ENCODE measurements at regions not wholly inside any gene's neighbourhood (a gene's known extent, or its start where the extent isn't known, plus 50 kb on each side); places are given as distances from the start of the nearest gene placed in this dataset.

GRCh38 chr12:24557738-24558137 is 391.2 kb downstream of the BCAT1 start:
- no peak for TF ChIP-seq GATA2 (IDR thresholded peaks at IDR 0.05; ENCODE audit: low read depth, low read length)
- TF ChIP-seq GATA3 (IDR thresholded peaks at IDR 0.05; ENCODE audit: low read depth, low read length): no peak

GRCh38 chr12:24555730-24556129 is 393.2 kb downstream of the BCAT1 start:
- TF ChIP-seq GATA3 (IDR thresholded peaks at IDR 0.05; ENCODE audit: low read depth, low read length) (no peak), GATA2 (IDR thresholded peaks at IDR 0.05; ENCODE audit: low read depth, low read length) (no peak)

GRCh38 chr12:24554612-24555295 is 394.1 kb downstream of the BCAT1 start:
- no peak for TF ChIP-seq GATA2 (IDR thresholded peaks at IDR 0.05; ENCODE audit: low read depth, low read length)
- no peak for TF ChIP-seq GATA3 (IDR thresholded peaks at IDR 0.05; ENCODE audit: low read depth, low read length)

GRCh38 chr12:24553259-24553658 is 395.6 kb downstream of the BCAT1 start:
- TF ChIP-seq GATA2 (IDR thresholded peaks at IDR 0.05; ENCODE audit: low read depth, low read length) (no peak), GATA3 (IDR thresholded peaks at IDR 0.05; ENCODE audit: low read depth, low read length) (no peak)

GRCh38 chr12:24551163-24551786 is 397.6 kb downstream of the BCAT1 start:
- TF ChIP-seq GATA3 (IDR thresholded peaks at IDR 0.05; ENCODE audit: low read depth, low read length) (no peak), GATA2 (IDR thresholded peaks at IDR 0.05; ENCODE audit: low read depth, low read length) (no peak)

- TF ChIP-seq GATA3 (IDR thresholded peaks at IDR 0.05; ENCODE audit: low read depth, low read length) (no peak), GATA2 (IDR thresholded peaks at IDR 0.05; ENCODE audit: low read depth, low read length) (no peak)
Measured at GRCh38 chr12:24550609-24551008, 398.3 kb downstream of the BCAT1 start.

- TF ChIP-seq GATA3 (IDR thresholded peaks at IDR 0.05; ENCODE audit: low read depth, low read length) (no peak), GATA2 (IDR thresholded peaks at IDR 0.05; ENCODE audit: low read depth, low read length) (no peak)
Measured at GRCh38 chr12:24546661-24547060, 402.2 kb downstream of the BCAT1 start.

- TF ChIP-seq GATA2 (IDR thresholded peaks at IDR 0.05; ENCODE audit: low read depth, low read length) (no peak), GATA3 (IDR thresholded peaks at IDR 0.05; ENCODE audit: low read depth, low read length) (no peak)
Measured at GRCh38 chr12:24546084-24546483, 402.8 kb downstream of the BCAT1 start.

GRCh38 chr12:24544368-24544767 is 404.5 kb downstream of the BCAT1 start:
- no peak for TF ChIP-seq GATA3 (IDR thresholded peaks at IDR 0.05; ENCODE audit: low read depth, low read length)
- TF ChIP-seq GATA2 (IDR thresholded peaks at IDR 0.05; ENCODE audit: low read depth, low read length): no peak

- TF ChIP-seq GATA3 (IDR thresholded peaks at IDR 0.05; ENCODE audit: low read depth, low read length): no peak
- TF ChIP-seq GATA2 (IDR thresholded peaks at IDR 0.05; ENCODE audit: low read depth, low read length): no peak
Measured at GRCh38 chr12:24541193-24541871, 407.6 kb downstream of the BCAT1 start.

GRCh38 chr12:24539646-24540045 is 409.3 kb downstream of the BCAT1 start:
- TF ChIP-seq GATA3 (IDR thresholded peaks at IDR 0.05; ENCODE audit: low read depth, low read length) (no peak), GATA2 (IDR thresholded peaks at IDR 0.05; ENCODE audit: low read depth, low read length) (no peak)

GRCh38 chr12:24537083-24537860 is 411.6 kb downstream of the BCAT1 start:
- TF ChIP-seq GATA2 (IDR thresholded peaks at IDR 0.05; ENCODE audit: low read depth, low read length): no peak
- TF ChIP-seq GATA3 (IDR thresholded peaks at IDR 0.05; ENCODE audit: low read depth, low read length): no peak

- TF ChIP-seq GATA3 (IDR thresholded peaks at IDR 0.05; ENCODE audit: low read depth, low read length) (no peak), GATA2 (IDR thresholded peaks at IDR 0.05; ENCODE audit: low read depth, low read length) (no peak)
Measured at GRCh38 chr12:24535334-24536069, 413.4 kb downstream of the BCAT1 start.

Measured in SH-SY5Y (cell line).